ENCODE measurements at regions not wholly inside any gene's neighbourhood (a gene's known extent, or its start where the extent isn't known, plus 50 kb on each side); places are given as distances from the start of the nearest gene placed in this dataset.

DNA sequence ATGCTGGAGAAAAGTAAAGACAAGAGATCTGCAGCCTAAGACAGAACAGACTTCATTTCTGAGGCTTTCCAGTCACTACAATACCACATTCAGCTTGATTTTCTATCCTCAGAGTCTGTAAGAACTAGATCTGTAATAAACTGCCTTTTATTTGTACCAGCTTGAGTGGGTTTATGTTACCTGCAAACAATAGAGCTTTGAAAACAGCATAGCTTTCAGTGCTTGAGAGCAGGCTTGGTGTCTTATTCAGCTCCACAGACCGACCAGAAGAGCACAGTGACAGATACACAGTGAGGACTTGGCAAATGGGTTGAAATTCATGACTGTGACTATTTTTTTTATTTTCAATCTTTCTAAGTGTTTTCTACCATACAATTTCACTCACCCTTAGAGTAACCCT is 207.8 kb upstream of the OTX2 start:
- no peak overlapping the region for H3K4me3 Mint-ChIP-seq (ENCODE audit: unreplicated experiment)
- no peaks in the 10 kb centered on the region for H3K4me1 Mint-ChIP-seq (ENCODE audit: low read depth)
- no peaks in the 10 kb centered on the region for H3K36me3 Mint-ChIP-seq (ENCODE audit: low read depth)
- H3K27ac Mint-ChIP-seq (ENCODE audit: unreplicated experiment) = no peak overlapping the region
- H3K9me3 Mint-ChIP-seq (ENCODE audit: low read depth) = peaks cover 7% of the 10 kb centered on the region
- no peak for DNase-seq (ENCODE audit: low spot score)
- no peaks in the 10 kb centered on the region for H3K27me3 Mint-ChIP-seq (ENCODE audit: low read depth)
- TF ChIP-seq, protein P1, sequence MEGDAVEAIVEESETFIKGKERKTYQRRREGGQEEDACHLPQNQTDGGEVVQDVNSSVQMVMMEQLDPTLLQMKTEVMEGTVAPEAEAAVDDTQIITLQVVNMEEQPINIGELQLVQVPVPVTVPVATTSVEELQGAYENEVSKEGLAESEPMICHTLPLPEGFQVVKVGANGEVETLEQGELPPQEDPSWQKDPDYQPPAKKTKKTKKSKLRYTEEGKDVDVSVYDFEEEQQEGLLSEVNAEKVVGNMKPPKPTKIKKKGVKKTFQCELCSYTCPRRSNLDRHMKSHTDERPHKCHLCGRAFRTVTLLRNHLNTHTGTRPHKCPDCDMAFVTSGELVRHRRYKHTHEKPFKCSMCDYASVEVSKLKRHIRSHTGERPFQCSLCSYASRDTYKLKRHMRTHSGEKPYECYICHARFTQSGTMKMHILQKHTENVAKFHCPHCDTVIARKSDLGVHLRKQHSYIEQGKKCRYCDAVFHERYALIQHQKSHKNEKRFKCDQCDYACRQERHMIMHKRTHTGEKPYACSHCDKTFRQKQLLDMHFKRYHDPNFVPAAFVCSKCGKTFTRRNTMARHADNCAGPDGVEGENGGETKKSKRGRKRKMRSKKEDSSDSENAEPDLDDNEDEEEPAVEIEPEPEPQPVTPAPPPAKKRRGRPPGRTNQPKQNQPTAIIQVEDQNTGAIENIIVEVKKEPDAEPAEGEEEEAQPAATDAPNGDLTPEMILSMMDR (IDR thresholded peaks at IDR 0.05) = no peak

DNA sequence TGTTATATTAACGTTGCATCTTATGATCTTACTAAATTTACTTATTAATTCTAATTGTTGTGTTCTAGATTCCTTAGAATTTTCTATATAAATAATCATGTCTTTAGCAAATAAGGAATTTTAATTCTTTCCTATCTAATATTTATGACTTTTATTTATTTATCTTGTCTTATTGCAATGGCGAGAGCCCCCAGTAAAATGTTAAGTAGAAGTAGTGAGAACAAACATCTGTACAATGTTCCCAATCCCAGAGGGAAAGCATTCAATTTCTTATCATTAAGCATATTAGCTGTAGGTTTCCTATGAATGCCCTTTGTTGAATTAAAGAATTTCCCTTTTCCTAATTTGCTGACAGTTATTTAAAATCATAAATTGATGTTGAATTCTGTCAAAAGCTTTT is 203.7 kb upstream of the OTX2 start:
- Mint-ChIP-seq H3K9me3 (ENCODE audit: low read depth) (peaks cover 12% of the 10 kb centered on the region), H3K36me3 (ENCODE audit: low read depth) (no peaks in the 10 kb centered on the region), H3K4me3 (ENCODE audit: unreplicated experiment) (no peak overlapping the region), H3K27me3 (ENCODE audit: low read depth) (peaks cover 2% of the 10 kb centered on the region), H3K4me1 (ENCODE audit: low read depth) (no peaks in the 10 kb centered on the region), H3K27ac (ENCODE audit: unreplicated experiment) (no peak overlapping the region)
- TF ChIP-seq, protein P1 (IDR thresholded peaks at IDR 0.05) = no peak
- no peak for DNase-seq (ENCODE audit: low spot score)

DNA sequence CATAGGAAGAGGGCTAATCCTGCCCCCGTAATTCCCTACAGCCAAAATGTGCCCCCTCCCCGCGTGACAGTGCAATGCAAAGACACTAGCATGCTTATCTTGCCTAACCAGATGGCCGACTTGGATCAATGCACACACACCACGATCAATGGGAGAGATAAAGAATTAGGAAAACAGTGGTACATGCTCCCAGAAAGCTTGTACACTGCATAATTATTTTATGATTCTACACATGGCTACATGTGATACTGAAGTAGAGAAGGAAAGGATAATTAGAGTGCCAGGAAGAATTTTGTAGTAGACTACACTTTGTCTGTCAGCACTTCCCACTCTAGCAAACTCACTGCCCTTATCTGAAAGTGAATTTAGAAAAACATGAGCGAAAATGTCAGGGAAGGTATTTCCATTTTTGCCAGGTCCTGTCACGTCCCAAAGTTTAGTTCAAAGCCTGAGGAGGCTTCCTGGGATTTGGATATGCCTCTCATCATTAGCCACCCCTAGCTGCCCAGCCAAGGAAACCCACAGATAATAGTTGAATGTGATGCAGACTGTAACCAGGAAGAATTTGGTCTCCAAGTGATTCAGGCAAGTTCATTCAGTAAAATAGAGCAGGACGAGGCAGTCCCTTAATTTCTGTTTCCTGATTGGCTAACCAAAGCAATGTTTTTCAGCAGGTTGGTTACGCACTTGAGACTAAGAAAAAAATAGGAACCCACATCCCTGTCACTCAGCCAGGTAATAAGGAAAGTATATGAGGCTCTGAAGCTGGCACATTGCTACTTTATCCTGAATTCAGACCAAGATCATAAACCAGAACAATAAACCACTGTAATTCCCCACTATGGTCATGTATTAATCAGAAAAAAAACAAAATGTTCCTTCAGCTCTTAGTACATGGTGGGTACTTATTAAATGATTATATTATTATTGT is 199.6 kb upstream of the OTX2 start:
- no peak overlapping the region for H3K27ac Mint-ChIP-seq (ENCODE audit: unreplicated experiment)
- TF ChIP-seq, protein P1 (IDR thresholded peaks at IDR 0.05) = no peak

DNA sequence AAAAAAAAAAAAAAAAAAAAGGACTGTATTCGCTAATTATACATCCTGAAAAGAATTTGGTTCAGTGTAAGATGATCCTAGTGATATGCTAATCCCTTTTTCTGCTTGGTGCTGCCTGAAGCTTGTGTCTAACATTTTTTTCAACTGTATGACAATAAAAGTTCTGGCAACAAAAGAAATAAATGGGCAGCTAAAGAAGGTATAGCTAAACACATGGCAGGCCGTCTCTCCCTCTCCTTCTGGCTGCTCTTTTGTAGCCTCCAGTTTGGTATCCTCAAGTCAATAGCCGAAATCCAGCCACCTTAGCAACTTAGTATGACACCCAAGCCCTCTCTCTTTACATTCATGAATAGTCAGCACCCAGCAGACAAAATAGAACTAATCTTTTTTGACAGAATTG is 198.3 kb upstream of the OTX2 start:
- TF ChIP-seq, protein P1 (IDR thresholded peaks at IDR 0.05) = no peak
- peaks cover 5% of the 10 kb centered on the region for H3K27me3 Mint-ChIP-seq (ENCODE audit: low read depth)
- H3K36me3 Mint-ChIP-seq (ENCODE audit: low read depth) = no peaks in the 10 kb centered on the region
- H3K4me3 Mint-ChIP-seq (ENCODE audit: unreplicated experiment) = no peak overlapping the region
- H3K4me1 Mint-ChIP-seq (ENCODE audit: low read depth) = no peaks in the 10 kb centered on the region
- DNase-seq (ENCODE audit: low spot score) = no peak
- peaks cover 7% of the 10 kb centered on the region for H3K9me3 Mint-ChIP-seq (ENCODE audit: low read depth)
- no peak overlapping the region for H3K27ac Mint-ChIP-seq (ENCODE audit: unreplicated experiment)

More for the DNA sequence above, 199.6 kb upstream of the OTX2 start:
- Mint-ChIP-seq H3K9me3 (ENCODE audit: low read depth) (peaks cover 12% of the 10 kb centered on the region), H3K4me1 (ENCODE audit: low read depth) (no peaks in the 10 kb centered on the region), H3K27me3 (ENCODE audit: low read depth) (peaks cover 5% of the 10 kb centered on the region), H3K4me3 (ENCODE audit: unreplicated experiment) (no peak overlapping the region), H3K36me3 (ENCODE audit: low read depth) (no peaks in the 10 kb centered on the region)
- DNase-seq (ENCODE audit: low spot score) = no peak

DNA sequence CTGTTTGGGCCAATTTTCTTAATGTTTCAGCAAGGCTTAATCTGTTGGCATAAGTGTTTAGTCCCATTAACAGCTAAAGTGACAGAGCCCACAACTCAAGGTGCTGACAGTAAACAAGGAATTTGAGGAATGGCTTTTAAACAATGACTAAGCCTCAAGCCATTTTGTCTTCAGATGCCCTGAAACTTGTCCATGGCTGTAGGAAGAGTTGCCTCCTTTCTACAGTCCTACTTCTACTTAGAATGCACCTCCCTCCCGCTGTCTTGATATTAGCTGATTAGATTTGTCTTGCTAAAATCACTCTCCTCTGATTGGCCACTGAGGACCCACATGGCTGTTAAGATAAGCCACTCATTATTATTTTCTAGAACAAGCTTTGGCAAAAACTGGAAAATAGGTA is 188.4 kb upstream of the OTX2 start:
- peaks cover 2% of the 10 kb centered on the region for H3K9me3 Mint-ChIP-seq (ENCODE audit: low read depth)
- DNase-seq (ENCODE audit: low spot score) = no peak
- H3K4me3 Mint-ChIP-seq (ENCODE audit: unreplicated experiment) = no peak overlapping the region
- no peaks in the 10 kb centered on the region for H3K27me3 Mint-ChIP-seq (ENCODE audit: low read depth)
- no peaks in the 10 kb centered on the region for H3K36me3 Mint-ChIP-seq (ENCODE audit: low read depth)
- H3K27ac Mint-ChIP-seq (ENCODE audit: unreplicated experiment) = no peak overlapping the region
- TF ChIP-seq, protein P1 (IDR thresholded peaks at IDR 0.05) = no peak
- no peaks in the 10 kb centered on the region for H3K4me1 Mint-ChIP-seq (ENCODE audit: low read depth)
